Hepatocyte (in vitro differentiated cells): ENCODE measurements at regions not wholly inside any gene's neighbourhood (a gene's known extent, or its start where the extent isn't known, plus 50 kb on each side); places are given as distances from the start of the nearest gene placed in this dataset.

Experiments used
- DNase-seq: peaks from one replicate; pipeline ENCODE4 v3.0.0-alpha.2; 2016; ENCODE audit warnings: low spot score
- H2AFZ ChIP-seq: fragments of 200-600 bp; sonication (generic); 2 replicates; pipeline ENCODE4 v1.6.0; 2016; ENCODE audit warnings: antibody characterized with exemption, mild to moderate bottlenecking
- H3K27ac ChIP-seq: fragments of 200-600 bp; sonication (generic); 2 replicates; pipeline ENCODE4 v1.5.1; 2016; ENCODE audit warnings: mild to moderate bottlenecking
- H3K27me3 ChIP-seq: fragments of 200-600 bp; sonication (generic); 2 replicates; pipeline ENCODE4 v1.6.1; 2016
- H3K36me3 ChIP-seq: fragments of 200-600 bp; sonication (generic); replicated peaks from 2 replicates; pipeline ENCODE4 v1.5.1; 2016; ENCODE audit warnings: low read depth; ENCODE audit not compliant: insufficient read depth
- H3K4me1 ChIP-seq: fragments of 200-600 bp; sonication (generic); 2 replicates; pipeline ENCODE4 v1.5.1; 2016; ENCODE audit warnings: mild to moderate bottlenecking, moderate library complexity; ENCODE audit not compliant: insufficient read depth
- H3K4me2 ChIP-seq: fragments of 200-600 bp; sonication (generic); 2 replicates; pipeline ENCODE4 v1.6.0; 2016
- H3K4me3 ChIP-seq: fragments of 200-600 bp; sonication (generic); 2 replicates; pipeline ENCODE4 v1.5.1; 2016; ENCODE audit warnings: mild to moderate bottlenecking
- H3K79me2 ChIP-seq: fragments of 200-600 bp; sonication (generic); 2 replicates; pipeline ENCODE4 v1.6.0; 2017; ENCODE audit warnings: mild to moderate bottlenecking
- H3K9me2 ChIP-seq: fragments of 200-600 bp; sonication (generic); replicated peaks from 2 replicates; pipeline ENCODE4 v1.6.0; 2017; ENCODE audit warnings: mild to moderate bottlenecking; ENCODE audit not compliant: insufficient read depth
- H3K9me3 ChIP-seq: fragments of 200-600 bp; sonication (generic); 2 replicates; pipeline ENCODE4 v1.5.1; 2016; ENCODE audit warnings: low read depth, mild to moderate bottlenecking
- H4K20me1 ChIP-seq: fragments of 200-600 bp; sonication (generic); 2 replicates; pipeline ENCODE4 v1.6.0; 2016; ENCODE audit warnings: mild to moderate bottlenecking; ENCODE audit not compliant: insufficient read depth, poor library complexity, severe bottlenecking
- EZH2 ChIP-seq: fragments of 200-600 bp; sonication (generic); IDR thresholded peaks from 2 replicates; pipeline ENCODE4 v1.6.1; 2016; ENCODE audit warnings: antibody characterized with exemption, mild to moderate bottlenecking, borderline replicate concordance
- EZH2phosphoT487 ChIP-seq: fragments of 200-600 bp; sonication (generic); IDR thresholded peaks from one replicate; pipeline ENCODE4 v1.6.1; 2018; ENCODE audit warnings: antibody characterized with exemption, mild to moderate bottlenecking, low read depth, moderate library complexity; ENCODE audit not compliant: unreplicated experiment, severe bottlenecking
- WGBS: methylation state at CpG from one replicate; pipeline ENCODE4 v1.1.6; 2016; ENCODE audit warnings: low lambda C conversion rate; ENCODE audit errors: missing lambda C conversion rate; 5-methylcytosine and 5-hydroxymethylcytosine counted together
- TF ChIP-seq, protein P1 (sequence below): fragments of 200-600 bp; sonication (generic); IDR thresholded peaks from 2 replicates; pipeline ENCODE4 v1.5.1; 2016; ENCODE audit warnings: antibody characterized with exemption, mild to moderate bottlenecking; ENCODE audit not compliant: poor library complexity

DNA sequence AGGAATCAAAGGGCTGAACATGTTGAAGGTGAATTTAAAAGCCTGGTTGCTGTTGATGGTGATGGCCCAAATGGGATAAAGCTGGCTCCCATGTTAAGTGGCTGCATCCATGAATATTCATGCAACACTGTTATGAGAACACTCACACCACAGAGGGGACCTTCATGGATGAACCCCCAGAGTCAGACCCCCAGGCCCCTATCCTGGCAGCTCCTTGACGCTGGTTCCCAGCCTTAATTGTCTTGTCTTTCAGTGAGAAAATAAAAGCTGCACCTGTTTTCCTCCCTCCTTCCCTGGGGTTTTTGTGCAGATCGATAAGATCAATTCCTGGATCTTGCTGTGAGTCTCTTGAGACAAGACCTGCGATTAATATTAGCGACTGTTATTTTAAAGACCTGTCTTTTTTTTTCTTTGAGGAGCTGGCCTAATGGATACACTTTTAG, 371.7 kb downstream of the ICE1 start:
- no peak for DNase-seq
- Histone ChIP-seq H3K79me2 (no peaks in the 10 kb centered on the region), H3K9me3 (no peaks in the 10 kb centered on the region), H3K27ac (no peak overlapping the region), H3K9me2 (no peaks in the 10 kb centered on the region), H4K20me1 (no peaks in the 10 kb centered on the region), H3K4me2 (no peak overlapping the region), H3K4me1 (no peaks in the 10 kb centered on the region), H3K36me3 (no peaks in the 10 kb centered on the region), H3K4me3 (no peak overlapping the region), H2AFZ (no peak overlapping the region), H3K27me3 (no peaks in the 10 kb centered on the region)
- TF ChIP-seq, protein P1, sequence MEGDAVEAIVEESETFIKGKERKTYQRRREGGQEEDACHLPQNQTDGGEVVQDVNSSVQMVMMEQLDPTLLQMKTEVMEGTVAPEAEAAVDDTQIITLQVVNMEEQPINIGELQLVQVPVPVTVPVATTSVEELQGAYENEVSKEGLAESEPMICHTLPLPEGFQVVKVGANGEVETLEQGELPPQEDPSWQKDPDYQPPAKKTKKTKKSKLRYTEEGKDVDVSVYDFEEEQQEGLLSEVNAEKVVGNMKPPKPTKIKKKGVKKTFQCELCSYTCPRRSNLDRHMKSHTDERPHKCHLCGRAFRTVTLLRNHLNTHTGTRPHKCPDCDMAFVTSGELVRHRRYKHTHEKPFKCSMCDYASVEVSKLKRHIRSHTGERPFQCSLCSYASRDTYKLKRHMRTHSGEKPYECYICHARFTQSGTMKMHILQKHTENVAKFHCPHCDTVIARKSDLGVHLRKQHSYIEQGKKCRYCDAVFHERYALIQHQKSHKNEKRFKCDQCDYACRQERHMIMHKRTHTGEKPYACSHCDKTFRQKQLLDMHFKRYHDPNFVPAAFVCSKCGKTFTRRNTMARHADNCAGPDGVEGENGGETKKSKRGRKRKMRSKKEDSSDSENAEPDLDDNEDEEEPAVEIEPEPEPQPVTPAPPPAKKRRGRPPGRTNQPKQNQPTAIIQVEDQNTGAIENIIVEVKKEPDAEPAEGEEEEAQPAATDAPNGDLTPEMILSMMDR = no peak
- TF ChIP-seq EZH2phosphoT487 = no peak
- no peak for TF ChIP-seq EZH2
- 89% methylated on average over 4 of the region's 4 CpGs for WGBS

DNA sequence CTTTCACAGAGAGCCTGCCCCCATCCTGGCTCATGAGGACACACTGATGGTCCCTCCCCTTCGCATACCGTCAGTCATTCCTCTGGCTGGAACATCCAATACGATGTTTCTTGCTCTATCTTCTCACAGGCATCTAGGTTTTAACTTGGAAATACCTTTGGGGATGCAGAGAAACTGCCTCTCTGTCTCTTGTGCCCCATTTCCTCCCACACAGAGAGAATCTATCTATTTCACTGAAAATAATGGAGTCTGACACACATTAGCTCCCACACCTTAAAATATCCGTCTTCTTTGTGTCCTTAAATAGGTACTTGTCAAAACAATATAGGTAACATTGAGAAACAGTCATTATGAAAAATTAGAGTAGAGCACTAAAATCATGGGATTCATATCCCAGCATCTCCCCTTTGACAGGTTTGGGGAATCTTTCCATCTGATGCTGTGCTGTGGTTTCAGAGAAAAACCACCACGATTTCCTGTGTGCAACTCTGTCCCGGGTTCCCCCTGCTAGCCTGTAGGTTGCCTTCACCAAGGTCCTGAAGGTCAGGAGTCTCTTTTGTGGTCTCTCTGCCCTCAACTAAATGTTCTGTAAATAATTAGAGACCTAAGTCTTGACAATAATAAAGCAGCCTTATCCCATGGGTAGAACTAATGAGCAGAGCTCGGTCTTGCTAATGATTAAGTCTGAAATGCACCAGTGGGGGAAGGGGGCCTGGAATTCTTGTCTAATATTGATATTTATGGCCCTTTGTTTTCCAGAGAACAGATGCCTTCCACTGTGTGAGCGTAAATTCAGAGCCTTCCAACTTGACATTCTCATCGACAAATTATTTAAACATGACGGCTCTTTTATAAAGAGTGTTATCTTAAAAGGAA, 371.0 kb downstream of the ICE1 start:
- H4K20me1 ChIP-seq = no peaks in the 10 kb centered on the region
- no peak for TF ChIP-seq EZH2phosphoT487
- no peaks in the 10 kb centered on the region for H3K9me2 ChIP-seq
- WGBS = 82% methylated on average over 10 of the region's 10 CpGs
- no peaks in the 10 kb centered on the region for H3K9me3 ChIP-seq
- H3K4me2 ChIP-seq = no peak overlapping the region
- no peaks in the 10 kb centered on the region for H3K79me2 ChIP-seq
- no peaks in the 10 kb centered on the region for H3K27me3 ChIP-seq
- no peak for DNase-seq
- H3K4me1 ChIP-seq = no peaks in the 10 kb centered on the region
- H3K27ac ChIP-seq = no peak overlapping the region
- no peak overlapping the region for H2AFZ ChIP-seq
- no peaks in the 10 kb centered on the region for H3K36me3 ChIP-seq
- H3K4me3 ChIP-seq = no peak overlapping the region

DNA sequence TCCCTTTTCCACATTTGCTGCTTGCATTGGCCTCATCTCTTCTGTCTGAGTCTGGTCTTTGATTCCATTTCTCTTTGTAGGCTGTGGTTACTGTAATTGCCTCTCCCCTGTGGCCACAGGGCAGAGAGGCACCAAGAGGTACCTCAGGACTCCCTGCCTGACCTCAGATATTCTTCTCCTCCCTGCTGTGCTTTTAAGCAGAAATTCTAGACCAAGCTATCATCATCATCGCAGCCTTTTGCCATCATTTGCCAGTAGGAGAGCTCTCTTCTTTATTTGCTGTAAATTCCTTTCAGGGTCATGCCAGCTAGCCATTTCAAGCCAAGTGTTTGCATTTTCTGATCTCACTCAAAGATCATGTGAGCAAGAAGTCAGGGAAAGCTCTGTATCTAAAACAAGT, 369.6 kb downstream of the ICE1 start:
- no peak overlapping the region for H3K4me3 ChIP-seq
- H3K9me3 ChIP-seq = no peaks in the 10 kb centered on the region
- no peak for DNase-seq
- 82% methylated on average over 1 of the region's 1 CpG for WGBS
- H2AFZ ChIP-seq = no peak overlapping the region
- no peak overlapping the region for H3K4me2 ChIP-seq
- no peaks in the 10 kb centered on the region for H3K79me2 ChIP-seq
- no peaks in the 10 kb centered on the region for H3K4me1 ChIP-seq
- no peaks in the 10 kb centered on the region for H3K27me3 ChIP-seq
- H3K9me2 ChIP-seq = no peaks in the 10 kb centered on the region
- no peaks in the 10 kb centered on the region for H4K20me1 ChIP-seq
- TF ChIP-seq EZH2 (no peak), EZH2phosphoT487 (no peak)
- TF ChIP-seq, protein P1 = no peak
- no peaks in the 10 kb centered on the region for H3K36me3 ChIP-seq
- H3K27ac ChIP-seq = no peak overlapping the region

DNA sequence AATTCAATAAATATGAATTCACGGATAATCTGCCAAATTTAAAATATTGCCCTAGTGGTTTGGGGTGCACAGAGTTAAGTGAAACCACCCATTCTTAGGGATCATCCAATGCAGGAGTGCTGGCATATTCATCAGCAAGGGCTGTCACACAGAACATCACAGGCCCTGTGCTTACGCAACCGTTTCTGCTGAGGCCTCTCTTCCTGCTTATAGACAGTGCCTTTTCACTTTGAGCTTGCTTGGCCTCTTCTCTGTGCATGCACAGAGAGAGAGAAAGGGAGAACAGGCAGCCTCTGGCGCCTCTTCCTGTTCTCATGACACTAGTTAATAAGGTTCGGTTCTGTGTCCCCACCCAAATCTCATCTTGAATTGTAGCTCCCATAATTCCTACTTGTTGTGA, 366.3 kb downstream of the ICE1 start:
- 91% methylated on average over 5 of the region's 5 CpGs for WGBS
- Histone ChIP-seq H3K9me3 (no peaks in the 10 kb centered on the region), H3K4me1 (no peaks in the 10 kb centered on the region), H4K20me1 (no peaks in the 10 kb centered on the region), H3K4me2 (no peak overlapping the region), H3K4me3 (no peak overlapping the region), H2AFZ (no peak overlapping the region), H3K27me3 (no peaks in the 10 kb centered on the region), H3K79me2 (no peaks in the 10 kb centered on the region), H3K9me2 (no peaks in the 10 kb centered on the region), H3K27ac (no peak overlapping the region), H3K36me3 (no peaks in the 10 kb centered on the region)
- TF ChIP-seq EZH2phosphoT487 (no peak), EZH2 (no peak)
- TF ChIP-seq, protein P1 = no peak
- no peak for DNase-seq
